ENCODE measurements at regions not wholly inside any gene's neighbourhood (a gene's known extent, or its start where the extent isn't known, plus 50 kb on each side); places are given as distances from the start of the nearest gene placed in this dataset.

DNA sequence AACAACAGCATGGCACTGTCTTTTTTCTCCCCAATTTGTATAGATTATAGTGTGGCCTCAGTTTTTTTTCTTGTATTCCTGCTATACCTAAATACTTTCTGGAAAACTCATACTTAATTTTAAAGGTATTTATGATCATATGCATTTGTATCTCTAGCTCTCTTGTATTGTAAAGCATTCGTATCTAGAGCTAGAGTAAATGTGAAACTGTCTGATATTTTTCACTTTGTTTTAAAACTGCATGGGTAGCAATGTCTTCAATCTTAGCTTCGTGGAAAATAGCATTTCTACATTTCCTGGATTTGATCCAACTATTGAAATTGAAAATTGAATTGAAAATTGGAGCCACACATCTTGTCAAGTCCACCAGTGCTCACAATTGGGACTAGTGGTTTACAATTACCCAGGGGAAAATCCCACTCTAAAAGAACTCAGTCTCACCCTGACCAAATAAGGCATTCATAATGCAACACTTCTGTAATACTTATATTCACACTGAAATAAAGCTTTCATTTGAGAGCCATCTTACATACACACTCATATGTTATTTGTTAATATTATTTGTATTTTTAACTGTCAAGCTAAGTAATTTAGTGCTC, 51.3 kb upstream of the KLF6 start:
- no peak for TF ChIP-seq FOXK1 (CRISPR knock-in tag; IDR thresholded peaks at IDR 0.05)
- TF ChIP-seq E2F4 (CRISPR knock-in tag; IDR thresholded peaks at IDR 0.05; ENCODE audit: borderline replicate concordance, low read depth) = no peak
- TF ChIP-seq, protein P1, sequence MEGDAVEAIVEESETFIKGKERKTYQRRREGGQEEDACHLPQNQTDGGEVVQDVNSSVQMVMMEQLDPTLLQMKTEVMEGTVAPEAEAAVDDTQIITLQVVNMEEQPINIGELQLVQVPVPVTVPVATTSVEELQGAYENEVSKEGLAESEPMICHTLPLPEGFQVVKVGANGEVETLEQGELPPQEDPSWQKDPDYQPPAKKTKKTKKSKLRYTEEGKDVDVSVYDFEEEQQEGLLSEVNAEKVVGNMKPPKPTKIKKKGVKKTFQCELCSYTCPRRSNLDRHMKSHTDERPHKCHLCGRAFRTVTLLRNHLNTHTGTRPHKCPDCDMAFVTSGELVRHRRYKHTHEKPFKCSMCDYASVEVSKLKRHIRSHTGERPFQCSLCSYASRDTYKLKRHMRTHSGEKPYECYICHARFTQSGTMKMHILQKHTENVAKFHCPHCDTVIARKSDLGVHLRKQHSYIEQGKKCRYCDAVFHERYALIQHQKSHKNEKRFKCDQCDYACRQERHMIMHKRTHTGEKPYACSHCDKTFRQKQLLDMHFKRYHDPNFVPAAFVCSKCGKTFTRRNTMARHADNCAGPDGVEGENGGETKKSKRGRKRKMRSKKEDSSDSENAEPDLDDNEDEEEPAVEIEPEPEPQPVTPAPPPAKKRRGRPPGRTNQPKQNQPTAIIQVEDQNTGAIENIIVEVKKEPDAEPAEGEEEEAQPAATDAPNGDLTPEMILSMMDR (IDR thresholded peaks at IDR 0.05) = no peak
- no peak for TF ChIP-seq CBFB (CRISPR knock-in tag; IDR thresholded peaks at IDR 0.05; ENCODE audit: low read depth)
- no peak for TF ChIP-seq ZBTB21 (CRISPR knock-in tag; IDR thresholded peaks at IDR 0.05; ENCODE audit: borderline replicate concordance)
- no peak for TF ChIP-seq E2F1 (CRISPR knock-in tag; IDR thresholded peaks at IDR 0.05)
- no peak for TF ChIP-seq NR1H2 (CRISPR knock-in tag; IDR thresholded peaks at IDR 0.05)
- no peak for TF ChIP-seq IRF2 (CRISPR knock-in tag; IDR thresholded peaks at IDR 0.05; ENCODE audit: borderline replicate concordance, low read depth)
- TF ChIP-seq, protein P2, sequence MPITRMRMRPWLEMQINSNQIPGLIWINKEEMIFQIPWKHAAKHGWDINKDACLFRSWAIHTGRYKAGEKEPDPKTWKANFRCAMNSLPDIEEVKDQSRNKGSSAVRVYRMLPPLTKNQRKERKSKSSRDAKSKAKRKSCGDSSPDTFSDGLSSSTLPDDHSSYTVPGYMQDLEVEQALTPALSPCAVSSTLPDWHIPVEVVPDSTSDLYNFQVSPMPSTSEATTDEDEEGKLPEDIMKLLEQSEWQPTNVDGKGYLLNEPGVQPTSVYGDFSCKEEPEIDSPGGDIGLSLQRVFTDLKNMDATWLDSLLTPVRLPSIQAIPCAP (CRISPR knock-in tag; IDR thresholded peaks at IDR 0.05) = no peak
- no peak for TF ChIP-seq GTF2I (CRISPR knock-in tag; conservative IDR thresholded peaks at IDR 0.05)
- TF ChIP-seq JUN (CRISPR knock-in tag; IDR thresholded peaks at IDR 0.05) = no peak
- TF ChIP-seq USF2 (CRISPR knock-in tag; IDR thresholded peaks at IDR 0.05) = no peak
- TF ChIP-seq E2F5 (CRISPR knock-in tag; IDR thresholded peaks at IDR 0.05) = no peak
